ENCODE measurements at regions not wholly inside any gene's neighbourhood (a gene's known extent, or its start where the extent isn't known, plus 50 kb on each side); places are given as distances from the start of the nearest gene placed in this dataset.
A peak's percentile ranks its signal among the peaks of the same experiment; 100 is the strongest.

- no peak for DNase-seq (ENCODE audit: low read depth)
These were observed 495.3 kb upstream of the PIK3R1 start for GRCh38 chr5:67720162-67720772.

DNA sequence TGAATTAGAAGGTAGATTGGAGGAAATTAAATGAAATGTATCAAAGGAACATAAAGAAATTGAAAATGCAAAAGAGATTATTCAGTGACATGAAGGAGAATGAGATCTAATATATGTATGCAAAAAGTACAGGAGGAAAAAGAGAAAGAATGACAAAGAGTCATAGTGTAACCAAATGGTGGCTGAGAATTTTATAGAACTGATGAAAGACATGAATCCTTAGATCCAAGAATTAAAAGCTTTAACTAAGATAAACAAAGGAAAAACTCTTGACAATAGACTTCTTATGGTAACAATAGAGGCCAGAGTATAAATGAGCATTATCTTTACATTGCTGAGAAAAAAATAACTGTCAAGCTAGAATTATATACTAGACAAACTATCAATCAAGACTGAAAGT, 505.4 kb upstream of the CD180 start:
- DNase-seq (ENCODE audit: low read depth) = no peak

DNA sequence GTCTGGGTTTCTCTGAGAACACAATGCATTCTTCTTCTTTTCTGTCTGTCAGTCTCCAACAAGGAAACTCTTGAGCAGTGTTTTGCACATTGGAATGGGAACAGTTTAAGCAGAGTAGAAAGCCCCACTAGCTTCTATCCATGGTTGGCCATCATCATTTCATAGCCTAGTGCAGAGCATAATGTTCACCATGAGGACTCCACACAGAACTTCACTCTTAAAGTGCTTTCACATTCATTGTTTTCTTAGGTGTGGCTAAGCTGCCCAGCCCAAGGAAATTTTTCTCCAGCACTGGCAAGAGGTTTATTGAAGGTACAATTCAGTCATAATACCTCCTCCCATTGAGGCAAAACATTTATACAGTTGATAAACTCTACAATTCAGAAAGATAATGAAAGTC, 503.0 kb upstream of the CD180 start:
- DNase-seq (ENCODE audit: low read depth) = no peak

- DNase-seq (ENCODE audit: low read depth) = no peak
These were observed 499.8 kb upstream of the CD180 start for GRCh38 chr5:67696446-67696845.

DNA sequence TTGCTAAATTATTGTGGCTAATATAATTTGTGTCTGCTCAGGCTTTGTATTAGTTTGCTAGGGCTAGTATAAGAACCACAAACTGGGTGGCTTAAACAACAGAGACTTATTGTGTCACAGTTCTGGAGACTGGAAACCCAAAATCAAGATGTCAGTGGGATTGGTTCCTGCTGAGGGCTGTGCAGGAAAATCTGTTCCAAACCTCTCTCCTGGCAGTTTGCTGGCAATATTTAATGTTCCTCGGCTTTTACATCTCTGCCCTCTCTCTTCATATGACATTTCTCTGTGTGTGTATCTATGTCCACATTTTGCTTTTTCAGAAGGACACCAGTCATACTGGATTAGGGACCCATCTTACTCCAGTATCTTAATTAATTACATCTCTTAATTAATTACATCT, 498.8 kb upstream of the CD180 start:
- DNase-seq (ENCODE audit: low read depth) = no peak

GRCh38 chr5:67694810-67695191, 498.2 kb upstream of the CD180 start:
- no peak for DNase-seq (ENCODE audit: low read depth)

- peak; percentile 6 for DNase-seq (ENCODE audit: low read depth)
These were observed 497.6 kb upstream of the CD180 start for GRCh38 chr5:67693956-67694809.

DNA sequence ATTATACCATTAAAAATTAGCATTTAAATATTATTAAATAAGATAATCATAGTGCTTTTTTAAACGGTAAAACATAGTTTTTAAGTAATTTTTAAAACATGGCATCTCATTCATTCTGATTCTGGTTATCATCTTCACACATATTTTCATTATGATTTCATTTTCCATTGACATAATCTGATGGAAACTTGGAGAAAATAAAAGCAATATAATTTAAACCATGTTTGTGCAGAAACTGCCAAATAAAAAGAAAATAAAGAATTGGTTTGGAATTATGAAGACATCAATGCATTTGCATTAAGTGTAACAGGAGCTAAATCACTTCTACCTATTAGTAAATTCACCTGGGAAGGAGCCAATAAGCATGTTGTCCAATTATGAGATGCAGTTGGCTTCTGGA, 490.1 kb upstream of the CD180 start:
- no peak for DNase-seq (ENCODE audit: low read depth)

- DNase-seq (ENCODE audit: low read depth) = no peak
These were observed 485.1 kb upstream of the CD180 start for GRCh38 chr5:67681703-67682102.

DNA sequence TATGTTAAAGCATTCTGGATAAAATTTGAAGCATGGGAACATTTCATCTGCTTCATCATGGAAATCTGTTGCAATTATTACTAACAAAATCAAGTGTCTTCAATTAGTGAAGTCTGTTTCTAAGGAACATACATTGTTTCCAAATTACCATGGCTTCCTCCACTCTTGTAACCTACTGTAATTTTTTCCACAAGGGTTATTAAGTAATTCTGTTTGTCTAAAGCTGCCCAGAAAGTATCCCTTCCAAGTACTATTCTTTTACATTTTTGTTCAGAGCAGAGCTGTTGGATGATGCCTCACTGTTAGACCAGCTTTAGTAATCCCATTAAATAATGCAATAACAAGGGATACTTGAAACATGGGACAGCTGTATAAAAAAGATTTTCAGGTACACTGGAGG, 483.5 kb upstream of the CD180 start:
- no peak for DNase-seq (ENCODE audit: low read depth)

GRCh38 chr5:67679184-67679841, 482.7 kb upstream of the CD180 start:
- DNase-seq (ENCODE audit: low read depth) = no peak

GRCh38 chr5:67678594-67678993, 482.0 kb upstream of the CD180 start:
- no peak for DNase-seq (ENCODE audit: low read depth)

- no peak for DNase-seq (ENCODE audit: low read depth)
These were observed 480.9 kb upstream of the CD180 start for GRCh38 chr5:67677422-67677970.

- DNase-seq (ENCODE audit: low read depth) = no peak
These were observed 480.3 kb upstream of the CD180 start for GRCh38 chr5:67676863-67677262.

- no peak for DNase-seq (ENCODE audit: low read depth)
These were observed 477.6 kb upstream of the CD180 start for GRCh38 chr5:67674159-67674655.

GRCh38 chr5:67673618-67674017, 477.0 kb upstream of the CD180 start:
- DNase-seq (ENCODE audit: low read depth) = no peak

DNA sequence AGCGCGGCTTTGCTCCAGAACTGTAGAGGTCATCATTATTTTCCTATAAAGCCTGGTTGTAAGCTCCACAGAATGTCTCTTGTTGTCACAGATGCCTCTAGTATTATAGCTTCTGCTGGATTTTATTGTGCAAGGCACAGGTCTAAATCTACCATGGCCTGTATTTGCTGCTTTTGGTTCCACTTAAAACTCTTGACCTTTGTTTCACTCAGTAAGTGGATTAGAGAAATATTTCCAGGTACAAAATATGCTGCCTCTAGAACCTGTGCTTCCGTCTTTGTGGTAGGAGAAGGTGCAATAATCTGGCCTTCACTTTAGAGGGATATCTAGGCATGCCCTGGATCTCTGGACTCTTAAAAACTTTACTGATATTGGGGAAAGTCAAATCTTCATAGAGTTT, 476.6 kb upstream of the CD180 start:
- DNase-seq (ENCODE audit: low read depth) = no peak

GRCh38 chr5:67672636-67673035, 476.0 kb upstream of the CD180 start:
- DNase-seq (ENCODE audit: low read depth) = peak; percentile 32

GRCh38 chr5:67669916-67670315, 473.3 kb upstream of the CD180 start:
- no peak for DNase-seq (ENCODE audit: low read depth)

- no peak for DNase-seq (ENCODE audit: low read depth)
These were observed 463.6 kb upstream of the CD180 start for GRCh38 chr5:67660149-67660548.

DNA sequence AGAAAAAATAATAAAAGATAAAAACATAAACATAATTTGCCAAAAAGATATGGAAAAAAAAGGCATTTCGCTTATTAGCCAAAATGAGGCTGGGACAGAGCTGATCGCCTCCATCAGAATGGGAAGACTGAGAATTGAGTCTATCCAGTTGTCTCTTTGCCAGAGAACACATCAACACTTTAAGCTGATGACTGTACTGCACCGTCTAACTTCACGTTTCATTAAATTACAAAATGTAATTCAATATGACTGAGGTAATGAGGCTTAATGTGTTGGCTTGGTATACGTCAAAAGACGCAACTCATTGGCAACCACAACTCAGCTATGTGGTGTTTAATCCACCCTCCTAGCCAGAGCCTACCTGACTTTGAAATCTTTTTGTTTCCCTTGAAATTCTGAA, 462.7 kb upstream of the CD180 start:
- DNase-seq (ENCODE audit: low read depth) = no peak

DNA sequence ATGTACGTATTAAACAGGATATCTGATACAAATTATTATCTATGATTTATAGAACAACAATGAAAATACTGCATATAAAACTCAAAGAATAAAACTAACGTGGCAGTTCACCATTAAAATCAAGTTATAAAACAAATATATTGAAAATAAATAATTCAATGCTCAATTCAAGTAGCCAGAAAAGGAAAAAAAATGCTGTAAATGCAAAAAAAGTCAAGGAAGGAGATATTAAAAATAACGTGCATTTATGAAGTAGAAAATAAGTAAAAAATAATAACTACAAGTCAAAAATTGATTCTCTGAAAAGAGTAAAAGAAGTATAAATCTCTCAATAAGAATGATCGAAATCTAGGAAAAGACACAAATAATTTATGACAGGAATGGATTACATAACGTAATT, 460.5 kb upstream of the CD180 start:
- no peak for DNase-seq (ENCODE audit: low read depth)
